HG02571 (cell line): ENCODE measurements at regions not wholly inside any gene's neighbourhood (a gene's known extent, or its start where the extent isn't known, plus 50 kb on each side); places are given as distances from the start of the nearest gene placed in this dataset.

Experiments
- ATAC-seq: cut with Tn5 transposase; IDR thresholded peaks from one replicate; pipeline ENCODE4 v1.9.1; 2021; ENCODE audit warnings: mild to moderate bottlenecking, moderate library complexity; ENCODE audit not compliant: unreplicated experiment

DNA sequence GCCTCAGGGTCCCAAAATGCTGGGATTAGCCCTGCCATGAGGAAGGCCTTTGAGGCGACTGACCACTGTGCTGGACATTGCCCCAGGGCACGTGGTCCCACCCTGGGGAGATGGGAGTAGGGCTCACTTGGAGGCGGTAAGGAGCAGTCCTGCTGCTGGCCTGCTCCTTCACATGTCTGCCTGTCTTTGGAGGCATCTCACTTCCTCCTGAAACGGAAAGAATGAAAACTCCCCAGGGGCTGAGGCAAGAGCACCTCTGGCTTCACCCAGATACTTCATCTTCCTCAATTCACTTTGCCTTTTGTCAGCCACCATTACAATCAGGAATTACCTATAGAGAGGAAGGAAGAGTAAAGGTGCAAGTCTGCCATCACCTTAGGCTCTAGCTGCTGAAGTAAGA is 59.9 kb upstream of the GATA6 start:
- no peak for ATAC-seq

DNA sequence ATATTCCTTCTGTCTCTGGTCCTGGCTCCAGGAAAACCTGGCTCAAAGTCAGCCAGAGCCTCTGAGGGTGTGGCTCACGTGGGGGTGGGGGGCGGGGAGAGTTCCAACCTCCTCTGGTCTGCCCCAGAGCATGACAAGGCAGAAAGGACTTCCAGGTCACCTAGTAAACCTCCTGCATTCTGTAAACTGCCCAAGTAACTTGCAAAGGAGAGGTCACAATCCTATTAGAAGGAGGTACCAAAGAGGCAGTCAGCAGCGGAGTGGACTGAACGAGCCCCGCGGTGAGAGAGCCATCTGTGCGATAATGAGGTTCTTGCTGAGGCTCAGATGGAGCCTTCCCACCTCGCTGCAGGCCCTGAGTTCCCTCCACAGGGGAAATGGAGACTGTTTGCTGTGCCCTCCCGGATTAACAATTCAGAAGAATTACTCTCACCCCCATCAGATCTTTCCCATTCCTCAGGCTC is 58.9 kb upstream of the GATA6 start:
- ATAC-seq, result no peak

- ATAC-seq, result no peak
Measured at GRCh38 chr18:22112215-22112614, 57.2 kb upstream of the GATA6 start.

GRCh38 chr18:22113144-22113844 is 56.1 kb upstream of the GATA6 start:
- ATAC-seq, result no peak

GRCh38 chr18:22114526-22115321 is 54.7 kb upstream of the GATA6 start:
- no peak for ATAC-seq

GRCh38 chr18:22115573-22115972 is 53.8 kb upstream of the GATA6 start:
- no peak for ATAC-seq
